ENCODE measurements at regions not wholly inside any gene's neighbourhood (a gene's known extent, or its start where the extent isn't known, plus 50 kb on each side); places are given as distances from the start of the nearest gene placed in this dataset.

DNA sequence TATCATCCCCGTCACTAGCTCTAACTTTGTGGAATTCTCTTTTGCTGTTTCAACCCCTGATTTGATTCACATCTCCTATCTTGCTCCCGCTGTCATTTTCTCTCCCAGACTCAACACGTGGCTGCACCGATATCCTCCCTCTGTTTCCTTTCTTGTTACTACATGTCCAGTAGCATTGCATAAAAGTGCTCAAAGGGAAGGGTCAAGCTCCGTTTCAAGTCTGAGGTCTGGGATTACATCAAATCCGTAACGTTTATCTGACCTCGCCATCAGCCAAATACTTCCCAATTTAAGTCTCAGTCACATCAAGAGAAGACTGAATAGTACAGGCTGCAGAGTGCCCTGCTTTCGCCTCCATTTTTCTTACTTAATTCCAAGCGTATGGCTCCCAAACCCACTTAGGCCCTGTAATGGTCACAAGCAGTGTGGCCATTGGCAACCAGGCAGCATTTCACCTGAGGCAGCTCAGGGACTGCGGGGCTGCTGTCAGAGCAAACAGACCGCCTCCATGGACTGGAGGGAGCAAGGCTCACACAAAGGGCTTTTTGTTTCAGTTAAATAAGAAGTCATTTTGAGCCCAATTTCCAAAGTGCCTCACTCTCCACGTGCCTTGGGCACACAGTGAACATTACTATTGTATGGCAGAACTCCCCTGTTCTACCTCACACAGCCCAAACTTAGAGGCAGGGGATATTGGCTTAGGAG is 217.8 kb downstream of the BCL11A start:
- TF ChIP-seq, protein P1, sequence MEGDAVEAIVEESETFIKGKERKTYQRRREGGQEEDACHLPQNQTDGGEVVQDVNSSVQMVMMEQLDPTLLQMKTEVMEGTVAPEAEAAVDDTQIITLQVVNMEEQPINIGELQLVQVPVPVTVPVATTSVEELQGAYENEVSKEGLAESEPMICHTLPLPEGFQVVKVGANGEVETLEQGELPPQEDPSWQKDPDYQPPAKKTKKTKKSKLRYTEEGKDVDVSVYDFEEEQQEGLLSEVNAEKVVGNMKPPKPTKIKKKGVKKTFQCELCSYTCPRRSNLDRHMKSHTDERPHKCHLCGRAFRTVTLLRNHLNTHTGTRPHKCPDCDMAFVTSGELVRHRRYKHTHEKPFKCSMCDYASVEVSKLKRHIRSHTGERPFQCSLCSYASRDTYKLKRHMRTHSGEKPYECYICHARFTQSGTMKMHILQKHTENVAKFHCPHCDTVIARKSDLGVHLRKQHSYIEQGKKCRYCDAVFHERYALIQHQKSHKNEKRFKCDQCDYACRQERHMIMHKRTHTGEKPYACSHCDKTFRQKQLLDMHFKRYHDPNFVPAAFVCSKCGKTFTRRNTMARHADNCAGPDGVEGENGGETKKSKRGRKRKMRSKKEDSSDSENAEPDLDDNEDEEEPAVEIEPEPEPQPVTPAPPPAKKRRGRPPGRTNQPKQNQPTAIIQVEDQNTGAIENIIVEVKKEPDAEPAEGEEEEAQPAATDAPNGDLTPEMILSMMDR (IDR thresholded peaks at IDR 0.05) = no peak
- TF ChIP-seq POLR2A (IDR thresholded peaks at IDR 0.05) = no peak

Data from Peyer's patch (tissue), 4 donors.